DMS 273 treated with DMSO at 0.1 percent for 48 hours (cell line): ENCODE measurements at regions not wholly inside any gene's neighbourhood (a gene's known extent, or its start where the extent isn't known, plus 50 kb on each side); places are given as distances from the start of the nearest gene placed in this dataset.
"Not testable (repeated sequence)": the region's sequence is repeated elsewhere in the genome, so short reads cannot be mapped to it uniquely, and the experiment has no call there.

Source experiments
- DNase-seq: peaks from one replicate; lab custom pipeline; 2025; lab: John Stamatoyannopoulos, UW

- DNase-seq, result no peak
These were observed 60.8 kb downstream of the COPRS start for GRCh38 chr17:31798205-31798724.

DNA sequence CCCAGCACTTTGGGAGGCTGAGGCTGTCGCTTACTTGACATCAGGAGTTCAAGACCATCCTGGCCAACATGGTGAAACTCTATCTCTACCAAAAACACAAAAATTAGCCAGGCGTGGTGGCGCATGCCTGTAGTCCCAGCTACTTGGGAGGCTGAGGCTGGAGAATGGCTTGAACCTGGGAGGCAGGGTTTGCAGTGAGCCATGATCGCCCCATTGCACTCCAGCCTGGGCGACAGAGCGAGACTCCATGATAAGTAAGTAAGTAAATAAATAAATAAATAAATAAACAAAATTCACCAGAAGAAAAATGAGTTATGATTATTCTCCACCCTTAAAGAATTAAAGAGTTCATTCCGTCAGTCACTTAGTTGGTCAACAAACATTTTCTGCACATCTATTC, 63.1 kb downstream of the COPRS start:
- not testable (repeated sequence) for DNase-seq

DNA sequence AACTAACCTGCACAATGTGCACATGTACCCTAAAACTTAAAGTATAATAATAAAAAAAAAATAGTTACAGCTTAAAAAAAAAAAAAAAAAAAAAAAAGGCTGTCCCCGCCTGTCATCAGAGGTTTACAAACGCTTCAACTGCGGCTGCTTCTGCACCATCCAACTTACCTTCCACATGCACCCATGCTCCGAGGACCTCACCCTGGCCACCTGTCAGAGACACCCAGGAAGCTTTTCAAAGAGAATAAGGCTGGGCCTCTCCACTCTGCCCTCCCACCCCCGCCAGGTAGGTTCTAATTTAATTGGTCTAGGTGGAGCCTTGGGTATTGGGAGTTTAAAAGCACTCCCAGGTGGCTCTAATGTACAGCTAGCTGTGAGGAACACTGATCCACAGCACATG, 64.9 kb downstream of the COPRS start:
- DNase-seq, result no peak

DNA sequence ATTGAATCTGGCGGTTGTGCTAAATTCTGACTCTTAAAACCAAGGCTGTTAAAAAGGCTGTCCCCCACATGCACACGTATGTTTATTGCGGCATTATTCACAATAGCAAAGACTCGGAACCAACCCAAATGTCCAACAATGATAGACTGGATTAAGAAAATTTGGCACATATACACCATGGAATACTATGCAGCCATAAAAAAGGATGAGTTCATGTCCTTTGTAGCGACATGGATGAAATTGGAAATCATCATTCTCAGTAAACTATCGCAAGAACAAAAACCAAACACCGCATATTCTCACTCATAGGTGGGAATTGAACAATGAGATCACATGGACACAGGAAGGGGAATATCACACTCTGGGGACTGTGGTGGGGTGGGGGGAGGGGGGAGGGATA, 65.4 kb downstream of the COPRS start:
- not testable (repeated sequence) for DNase-seq

GRCh38 chr17:31792007-31792585, 66.9 kb downstream of the COPRS start:
- no peak for DNase-seq

DNA sequence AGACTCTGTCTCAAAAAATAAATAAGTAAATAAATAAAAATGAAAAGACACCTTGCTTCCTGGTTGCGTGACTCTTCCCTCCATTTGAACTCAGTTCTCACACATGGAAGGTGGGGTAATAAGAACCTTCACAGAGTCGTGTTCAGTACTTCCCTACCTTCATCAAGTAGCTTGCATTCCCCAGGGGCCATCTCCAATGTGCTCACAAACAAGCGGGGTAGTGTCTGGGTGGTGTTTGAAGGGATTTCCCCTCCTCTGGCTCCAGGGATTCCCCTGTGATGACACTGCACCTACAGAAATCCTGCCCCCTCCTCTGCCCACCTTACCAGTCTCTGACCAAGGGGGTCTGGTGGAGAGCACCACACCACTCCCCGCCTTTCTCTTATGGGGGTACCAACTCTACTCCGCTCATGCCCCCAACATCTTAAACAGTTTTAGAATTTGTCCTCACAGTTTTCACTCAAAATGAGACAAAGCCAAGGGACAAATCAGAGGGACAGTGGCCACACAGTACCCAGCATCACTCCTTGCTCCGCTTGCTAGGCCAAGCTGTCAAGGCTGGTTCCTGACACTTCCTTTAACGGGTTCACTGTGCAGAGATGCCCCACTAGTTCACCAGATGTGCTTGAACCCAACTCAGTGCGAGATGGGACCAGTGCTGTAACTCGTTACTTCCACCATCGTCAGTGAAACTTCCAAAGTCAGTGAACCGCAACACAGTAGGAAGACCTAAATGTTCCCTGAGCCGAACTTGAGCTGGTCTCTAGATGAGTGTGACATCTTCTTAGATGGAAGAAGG, 69.1 kb downstream of the COPRS start:
- DNase-seq, result no peak

DNA sequence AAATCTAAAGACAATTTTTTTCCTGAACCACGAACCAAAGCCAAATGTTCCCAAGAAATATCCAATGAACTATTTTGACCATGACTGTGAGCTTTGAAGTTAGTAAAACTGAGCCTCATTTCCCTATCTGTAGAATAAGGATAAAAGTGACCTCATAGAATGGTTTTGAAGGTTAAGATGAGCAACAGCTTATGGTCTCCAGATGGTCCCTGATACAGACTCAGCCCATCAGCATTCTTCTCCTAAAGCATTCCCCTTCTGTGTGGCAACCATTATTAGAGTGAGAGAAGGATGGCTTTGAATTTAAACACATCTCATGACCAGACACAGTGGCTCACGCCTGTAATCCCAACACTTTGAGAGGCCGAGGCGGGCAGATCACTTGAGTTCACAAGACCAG, 70.1 kb downstream of the COPRS start:
- no peak for DNase-seq

DNA sequence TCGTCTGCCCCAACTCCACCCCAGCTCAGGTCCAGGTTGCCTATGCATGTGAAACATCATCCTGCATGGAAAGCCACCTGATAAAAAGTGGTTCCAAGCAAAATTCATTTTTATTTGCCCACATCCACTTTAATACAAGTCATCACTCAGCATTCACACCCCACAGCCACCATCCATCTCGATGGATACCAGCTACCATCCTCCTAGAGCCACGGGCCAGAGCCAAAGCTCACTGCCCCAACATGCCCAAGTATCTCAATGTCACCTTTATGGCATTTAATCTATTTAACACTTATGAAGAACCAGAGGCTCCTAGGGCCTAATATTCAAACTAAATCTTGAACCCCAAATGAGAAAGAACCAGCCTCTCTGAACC, 70.5 kb downstream of the COPRS start:
- no peak for DNase-seq

DNA sequence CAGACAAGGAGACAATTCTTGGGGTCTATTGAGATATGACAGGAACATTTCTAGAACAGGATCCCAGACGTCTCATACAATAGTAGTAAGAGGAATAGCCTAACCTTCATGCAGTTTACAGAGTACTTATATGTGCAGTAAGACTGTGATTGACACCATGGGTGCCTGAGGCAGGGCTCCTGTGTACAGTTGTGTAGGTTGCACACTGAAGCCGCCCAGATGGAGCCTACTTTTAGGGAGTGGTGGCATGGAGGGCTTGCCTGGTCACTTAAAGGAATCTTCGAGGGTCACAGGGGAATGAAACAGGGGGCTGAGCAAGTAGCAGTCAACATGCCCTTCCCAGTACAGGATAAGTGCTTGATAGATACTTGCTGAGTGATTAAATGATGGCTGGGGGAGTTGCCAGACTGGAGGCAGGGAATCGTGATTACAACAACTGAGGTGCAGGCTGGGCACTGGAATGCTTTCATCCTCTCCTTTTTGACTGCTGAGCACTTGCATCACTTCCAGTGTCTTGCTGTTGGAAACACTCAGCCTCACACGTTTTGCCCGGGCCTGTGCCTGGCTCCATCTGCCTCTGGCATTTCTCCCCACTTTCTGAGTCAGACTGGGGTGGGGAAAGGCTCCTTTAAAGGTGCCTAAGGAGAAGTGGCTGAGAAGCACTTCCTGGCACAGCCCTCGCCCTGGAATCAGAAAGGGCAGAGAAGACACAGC, 71.0 kb downstream of the COPRS start:
- DNase-seq, result no peak

DNA sequence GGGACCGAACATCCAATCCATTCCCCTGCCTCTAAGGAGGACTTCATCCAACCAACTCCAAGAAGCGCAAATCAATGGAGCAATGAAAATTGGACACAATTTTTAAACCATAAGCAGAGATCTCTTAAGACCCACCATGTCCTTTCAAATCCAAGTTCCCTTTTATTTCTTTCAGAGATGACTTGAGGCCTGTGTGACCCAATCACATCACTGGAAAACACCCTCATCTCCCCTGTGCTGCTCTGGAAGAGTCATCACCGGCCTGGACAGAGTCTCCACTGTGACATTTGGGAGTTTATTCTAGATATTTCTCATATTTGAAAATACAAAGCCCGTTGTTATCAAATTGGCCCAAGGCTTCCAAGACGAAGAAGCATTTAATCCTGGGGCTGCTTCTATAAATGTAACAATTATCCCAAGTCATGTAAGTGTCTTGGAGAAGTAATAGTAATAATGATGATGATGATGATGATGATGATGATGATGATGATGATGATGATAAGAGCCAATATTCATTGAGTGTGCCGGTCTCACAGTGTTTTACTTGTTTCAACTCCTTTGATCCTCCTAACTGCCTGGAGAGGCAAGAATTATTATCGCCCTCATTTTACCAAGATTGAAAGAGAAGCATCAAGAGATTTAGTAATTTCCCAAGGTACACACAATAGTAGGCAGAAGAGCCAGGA, 72.1 kb downstream of the COPRS start:
- DNase-seq, result no peak

DNA sequence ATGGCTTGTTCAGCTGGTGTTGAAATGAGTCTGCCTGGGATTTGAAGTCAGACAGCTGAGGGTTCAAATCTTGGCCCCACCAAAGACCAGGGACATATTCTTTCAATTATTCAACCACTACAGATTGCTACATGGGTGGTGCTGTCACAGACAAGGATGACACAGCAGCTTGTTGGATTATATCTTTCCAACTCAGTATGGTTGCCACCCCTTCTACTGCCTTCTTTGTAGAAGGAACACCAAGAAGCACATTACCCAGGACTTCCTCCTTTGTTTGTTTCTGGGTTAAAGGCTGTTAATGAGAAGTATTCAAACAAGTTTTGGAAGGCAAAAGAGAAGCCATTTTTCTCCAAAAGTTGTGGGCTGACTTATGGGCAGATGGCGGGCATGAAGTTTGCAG, 78.6 kb downstream of the COPRS start:
- DNase-seq, result no peak

GRCh38 chr17:31778523-31778922, 80.5 kb downstream of the COPRS start:
- DNase-seq, result no peak

DNA sequence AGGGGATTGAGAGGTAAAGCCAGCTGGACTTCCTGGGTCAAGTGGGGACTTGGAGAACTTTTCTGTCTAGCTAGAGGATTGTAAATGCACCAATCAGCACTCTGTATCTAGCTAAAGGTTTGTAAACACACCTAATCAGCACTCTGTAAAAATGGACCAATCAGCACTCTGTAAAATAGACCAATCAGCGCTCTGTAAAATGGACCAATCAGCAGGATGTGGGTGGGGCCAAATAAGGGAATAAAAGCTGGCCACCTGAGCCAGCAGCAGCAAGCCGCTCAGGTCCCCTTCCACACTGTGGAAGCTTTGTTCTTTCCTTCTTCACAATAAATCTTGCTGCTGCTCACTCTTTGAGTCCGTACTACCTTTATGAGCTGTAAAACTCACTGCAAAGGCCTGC, 87.7 kb downstream of the COPRS start:
- not testable (repeated sequence) for DNase-seq

DNA sequence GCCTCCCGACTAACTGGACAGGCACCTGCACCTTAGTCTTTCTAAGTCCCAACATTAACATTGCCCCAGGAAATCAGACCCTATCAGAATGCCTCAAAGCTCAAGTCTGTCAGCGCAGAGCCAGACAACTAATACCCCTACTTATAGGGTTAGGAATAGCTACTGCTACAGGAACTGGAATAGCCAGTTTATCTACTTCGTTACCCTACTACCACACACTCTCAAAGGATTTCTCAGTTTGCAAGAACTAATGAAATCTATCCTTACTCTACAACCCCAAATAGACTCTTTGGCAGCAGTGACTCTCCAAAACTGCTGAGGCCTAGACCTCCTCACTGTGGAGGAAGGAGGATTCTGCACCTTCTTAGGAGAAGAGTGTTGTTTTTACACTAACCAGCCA, 88.5 kb downstream of the COPRS start:
- DNase-seq, result not testable (repeated sequence)

- DNase-seq, result not testable (repeated sequence)
These were observed 97.1 kb downstream of the COPRS start for GRCh38 chr17:31761836-31762510.

DNA sequence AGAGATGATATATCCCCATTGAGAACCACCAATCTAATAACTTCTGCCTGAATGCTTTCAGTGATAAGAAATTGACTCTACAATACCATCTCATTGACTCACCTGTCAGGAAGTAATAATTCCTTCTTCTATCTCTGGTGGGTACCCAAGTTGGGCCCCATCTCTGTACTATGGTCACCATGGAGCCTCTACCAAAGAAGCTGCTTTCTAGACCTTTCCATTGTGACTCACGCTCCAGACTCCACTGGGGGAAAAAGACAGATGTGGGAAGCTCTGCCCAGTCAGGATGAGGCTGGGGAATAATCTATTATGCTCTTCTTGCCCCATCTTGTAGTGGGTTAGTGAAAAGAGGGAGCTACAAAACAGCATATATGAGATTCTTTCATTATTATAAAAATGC, 100.4 kb downstream of the COPRS start:
- DNase-seq, result no peak

DNA sequence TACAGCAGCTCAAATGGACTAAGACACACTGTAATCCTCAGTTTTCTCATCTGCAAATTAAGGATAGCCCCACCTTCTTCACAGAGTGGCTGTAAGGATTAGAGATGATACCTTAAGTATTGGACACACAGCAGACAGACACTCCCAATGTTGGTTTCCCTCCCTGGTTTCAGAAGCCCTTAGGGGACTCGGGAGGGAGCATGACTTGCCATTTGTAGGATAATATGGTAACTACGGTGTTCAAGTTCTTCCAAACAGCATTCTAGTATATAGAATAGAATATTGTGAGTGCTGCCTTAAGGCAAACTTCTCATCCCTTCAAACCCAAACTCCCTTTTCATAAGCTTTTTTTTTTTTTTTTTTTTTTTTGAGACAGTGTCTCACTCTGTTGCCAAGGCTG, 101.9 kb downstream of the COPRS start:
- no peak for DNase-seq

GRCh38 chr17:31754239-31754945, 104.7 kb downstream of the COPRS start:
- no peak for DNase-seq

GRCh38 chr17:31753011-31753410, 106.0 kb downstream of the COPRS start:
- DNase-seq, result no peak

- DNase-seq, result no peak
These were observed 106.5 kb downstream of the COPRS start for GRCh38 chr17:31752584-31752983.

- DNase-seq, result no peak
These were observed 108.5 kb downstream of the COPRS start for GRCh38 chr17:31750578-31750977.
